K562 (cell line): ENCODE measurements at regions not wholly inside any gene's neighbourhood (a gene's known extent, or its start where the extent isn't known, plus 50 kb on each side); places are given as distances from the start of the nearest gene placed in this dataset.

Source experiments
- ATAC-seq: fragments of 200-7000 bp; cut with Tn5 transposase; 3 replicates; pipeline ENCODE4 v1.9.1; 2020; ENCODE audit warnings: moderate library complexity
- BruUV-seq: library from RNA; stranded (reverse); fragments of 400-500 nt; replicated peaks from 2 replicates; lab custom pipeline; 2021; lab: Mats Ljungman, UMichigan
- CTCF ChIA-PET: fragments of 300-600 bp; formaldehyde crosslinking; extraction: SDS; loops from one replicate; lab custom pipeline; 2021; ENCODE audit warnings: low intra/inter-chr PET ratio; lab: Yijun Ruan, JAX
- POLR2A ChIA-PET: fragments of 300-600, 350-650 bp; sonication (Branson Sonifier 250); formaldehyde crosslinking; extraction: SDS; loops from one replicate; lab custom pipeline; 2021; ENCODE audit warnings: antibody characterized with exemption, inconsistent platforms; lab: Yijun Ruan, JAX
- DNase-seq, 4 experiments: peaks; one replicate each; pipeline versions ENCODE4 v3.0.0 to v3.0.0-alpha.2; 2011 to 2018; ENCODE audit warnings: low spot score in 3 of 4, mixed read lengths in 3 of 4; ENCODE audit errors: extremely low read depth in 1 of 4
- FAIRE-seq: peaks from 2 replicates; lab custom pipeline; 2011; peaks lifted over from hg19 to GRCh38; lab: Jason Lieb, UNC
- H2AFZ ChIP-seq: 2 replicates; pipeline ENCODE4 v1.6.0; 2011; ENCODE audit warnings: low read depth, low read length, control low read depth, inconsistent platforms
- H3K27ac ChIP-seq: fragments of 200-600 bp; 3 replicates; pipeline ENCODE4 v1.8.0; 2011; ENCODE audit warnings: low read depth, mild to moderate bottlenecking, control low read depth, inconsistent platforms, low read length, moderate library complexity, mixed read lengths; ENCODE audit errors: extremely low read depth
- H3K27me3 ChIP-seq, 2 experiments: fragments of 300-600 bp in 1 of 2; 2 replicates in 1 of 2; 3 replicates in 1 of 2; pipeline versions ENCODE4 v1.6.0 to v1.8.0; 2011; ENCODE audit warnings: inconsistent platforms in 2 of 2, low read length in 2 of 2, mild to moderate bottlenecking in 1 of 2, mixed read lengths in 1 of 2, moderate library complexity in 1 of 2; ENCODE audit not compliant: control insufficient read depth in 2 of 2, insufficient read depth in 2 of 2
- H3K36me3 ChIP-seq: fragments of 300-600 bp; 3 replicates; pipeline ENCODE4 v1.8.0; 2011; ENCODE audit warnings: mild to moderate bottlenecking, low read length, inconsistent platforms; ENCODE audit not compliant: control insufficient read depth, insufficient read depth
- H3K4me1 ChIP-seq, 2 experiments: fragments of 200-600 bp in 1 of 2; replicated peaks in 1 of 2; 2 replicates in 1 of 2; 3 replicates in 1 of 2; pipeline versions ENCODE4 v1.5.1 to v1.8.0; 2011; ENCODE audit warnings: inconsistent platforms in 2 of 2, low read length in 2 of 2, mild to moderate bottlenecking in 1 of 2, mixed read lengths in 1 of 2, moderate library complexity in 1 of 2; ENCODE audit not compliant: control insufficient read depth in 2 of 2, insufficient read depth in 2 of 2
- H3K4me2 ChIP-seq: 2 replicates; pipeline ENCODE4 v1.6.1; 2011; ENCODE audit warnings: low read length, control low read depth, inconsistent platforms, mixed read lengths; ENCODE audit not compliant: insufficient read depth
- H3K4me3 ChIP-seq: fragments of 200-600 bp; sonication (generic), shearing (Covaris generic); 2 replicates; pipeline ENCODE4 v1.5.1; 2016; ENCODE audit warnings: control low read depth, inconsistent platforms
- H3K79me2 ChIP-seq: fragments of 200-600 bp; 3 replicates; pipeline ENCODE4 v1.8.0; 2011; ENCODE audit warnings: low read length, inconsistent platforms; ENCODE audit not compliant: control insufficient read depth, insufficient read depth
- H3K9ac ChIP-seq, 2 experiments: 2 replicates each; pipeline versions ENCODE4 v1.6.0 to v1.6.1; 2011; ENCODE audit warnings: low read depth in 2 of 2, low read length in 2 of 2, control low read depth in 1 of 2, inconsistent platforms in 1 of 2, mild to moderate bottlenecking in 1 of 2, mixed read lengths in 1 of 2; ENCODE audit not compliant: insufficient read depth in 1 of 2
- H3K9me1 ChIP-seq: one replicate; pipeline ENCODE4 v1.6.0; 2011; ENCODE audit warnings: inconsistent platforms, mild to moderate bottlenecking, low read length, moderate library complexity; ENCODE audit not compliant: control insufficient read depth, insufficient read depth
- H3K9me3 ChIP-seq: replicated peaks from 2 replicates; pipeline ENCODE4 v1.5.1; 2011; ENCODE audit warnings: low read depth, low read length, inconsistent platforms; ENCODE audit not compliant: control insufficient read depth, insufficient read depth
- H4K20me1 ChIP-seq: replicated peaks from 2 replicates; pipeline ENCODE4 v1.6.1; 2011; ENCODE audit warnings: low read length, inconsistent platforms, mixed read lengths; ENCODE audit not compliant: control insufficient read depth, insufficient read depth
- CBFA2T2 ChIP-seq: fragments of 450-650 bp; conservative IDR thresholded peaks from 2 replicates; pipeline ENCODE4 v1.6.1; 2017; ENCODE audit warnings: mild to moderate bottlenecking
- FOXJ2 ChIP-seq: fragments of 200-800 bp; sonication (Bioruptor generic); IDR thresholded peaks from 2 replicates; pipeline ENCODE4 v1.6.1; 2016; ENCODE audit warnings: missing genetic modification characterization, missing compliant biosample characterization
- RBM25 ChIP-seq: fragments of 200-400 bp; formaldehyde crosslinking; IDR thresholded peaks from 2 replicates; pipeline ENCODE4 v1.6.1; 2018; ENCODE audit warnings: low read length, low read depth, moderate library complexity; ENCODE audit not compliant: severe bottlenecking
- TOE1 ChIP-seq, 2 experiments: fragments of 450-650 bp in 1 of 2; sonication (generic) in 1 of 2; formaldehyde crosslinking in 1 of 2; IDR thresholded peaks; 2 replicates each; pipeline versions ENCODE4 v1.7.1 to v1.8.0; 2016 to 2022; ENCODE audit warnings: borderline replicate concordance in 2 of 2, mild to moderate bottlenecking in 2 of 2, antibody characterized with exemption in 1 of 2, inconsistent platforms in 1 of 2, low read depth in 1 of 2, missing genetic modification reagents in 1 of 2, moderate library complexity in 1 of 2
- WGBS: fragments of 100-300 bp; shearing (Covaris generic); methylation state at CpG from one replicate; pipeline ENCODE4 v1.1.6; 2016; ENCODE audit warnings: low coverage, mixed read lengths; ENCODE audit not compliant: insufficient coverage; ENCODE audit errors: missing lambda C conversion rate; 5-methylcytosine and 5-hydroxymethylcytosine counted together
- in situ Hi-C: fragments of 300-500 bp; cut with MboI; formaldehyde crosslinking; loops from 4 replicates; pipeline ENCODE4 v1.15.0; 2018; ENCODE audit warnings: inconsistent platforms, mixed read lengths
- intact Hi-C: fragments of 100-400 bp; cut with micrococcal nuclease; formaldehyde crosslinking; loops from 2 replicates; pipeline ENCODE4 v1.14.2; 2022

DNA sequence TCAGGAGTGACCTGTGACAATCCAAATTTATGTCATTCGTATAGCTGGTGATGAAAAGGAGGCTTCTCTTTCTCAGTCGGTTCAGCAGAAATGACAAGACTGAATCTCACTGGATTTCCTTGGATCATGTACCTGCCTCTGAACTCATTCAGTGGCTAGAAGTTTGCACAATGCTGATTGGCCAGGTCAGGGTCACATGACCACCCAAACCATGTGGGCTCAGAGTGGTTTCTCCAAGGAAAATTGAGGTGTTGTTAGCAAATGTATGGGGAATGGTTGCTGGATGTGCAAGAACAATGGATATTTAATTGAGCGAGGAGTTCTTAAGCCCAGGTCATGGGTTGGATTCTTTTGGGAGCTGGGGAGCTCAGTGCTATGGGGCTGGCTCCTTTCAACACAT lies 227.5 kb downstream of the AACS start (continued):
- TF ChIP-seq TOE1 (IDR thresholded peaks at IDR 0.05; ENCODE audit: borderline replicate concordance) (0 out of 2 replicates have a peak, but pooled peaks have one; percentile 19), TOE1 (CRISPR knock-in tag; IDR thresholded peaks at IDR 0.05; ENCODE audit: borderline replicate concordance, low read depth) (no peak), CBFA2T2 (0 out of 2 replicates have a peak, but pooled peaks have one; percentile 5)

DNA sequence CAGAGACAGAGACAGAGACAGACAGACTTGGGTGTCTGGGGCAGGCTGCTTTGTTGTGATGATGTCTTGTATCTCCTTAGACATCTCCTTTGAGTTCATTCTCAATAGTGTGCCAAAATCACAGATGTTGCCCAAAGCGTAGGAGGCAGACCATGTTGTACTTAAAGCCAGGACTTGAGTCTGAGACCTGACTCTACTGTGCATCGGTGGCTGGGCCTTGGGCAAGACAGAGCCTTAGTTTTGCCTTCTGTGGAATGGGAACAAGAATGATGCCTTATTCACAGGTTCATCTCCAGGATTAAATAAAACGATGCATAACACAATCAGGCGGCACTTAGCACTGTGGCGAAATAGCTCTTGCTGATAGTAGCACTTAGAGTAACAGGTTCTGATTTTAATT lies 230.3 kb downstream of the AACS start:
- Histone ChIP-seq H3K9me3 (no peaks in the 10 kb centered on the region), H3K4me1 (no peaks in the 10 kb centered on the region), H3K27ac (no peak overlapping the region)
- no peak for FAIRE-seq
- intact Hi-C loops, result no loop called here
- no peak for TF ChIP-seq FOXJ2 (tag)
- peak; percentile 61 for TF ChIP-seq RBM25
- TF ChIP-seq, all 486 proteins: peak for 1
- no peaks in the 10 kb centered on the region for H4K20me1 ChIP-seq
- H2AFZ ChIP-seq, result no peak overlapping the region
- BruUV-seq, result no TSS peak
- H3K9me1 ChIP-seq, result no peaks in the 10 kb centered on the region
- CTCF ChIA-PET, result interaction anchor here (0.6 kb wide), 1 partner anchor 24 kb away, joined by 3 read pairs; no protein-coding TSS in a partner anchor
- peaks cover 0 to 25% of the 10 kb centered on the region in 2 experiments; a peak in 3 of 5 replicates for H3K27me3 ChIP-seq
- no peak overlapping the region for H3K4me3 ChIP-seq
- no peak overlapping the region for H3K4me2 ChIP-seq
- WGBS, result 2% methylated on average over 5 of the region's 5 CpGs
- in situ Hi-C loops, result no loop called here
- POLR2A ChIA-PET, result interaction anchor here (0.6 kb wide), 2 partner anchors 45 to 82 kb away, joined by 3 read pairs; no protein-coding TSS in a partner anchor
- H3K79me2 ChIP-seq, result no peaks in the 10 kb centered on the region
- H3K36me3 ChIP-seq, result no peaks in the 10 kb centered on the region
- no peak overlapping the region for H3K9ac ChIP-seq
- DNase-seq, result no peak
- ATAC-seq, result no peak
